Upper lobe of right lung (tissue), 1 donor: ENCODE measurements at regions not wholly inside any gene's neighbourhood (a gene's known extent, or its start where the extent isn't known, plus 50 kb on each side); places are given as distances from the start of the nearest gene placed in this dataset.

ENCODE experiments used
- ATAC-seq: fragments of 200-7000 bp; cut with Tn5 transposase; one replicate; pipeline ENCODE4 v1.9.1; 2020; ENCODE audit warnings: mild to moderate bottlenecking, moderate library complexity
- DNase-seq: peaks from one replicate; pipeline ENCODE4 v3.0.0-alpha.2; 2020
- H3K27ac ChIP-seq: fragments of 200-600 bp; one replicate; pipeline ENCODE4 v1.8.0; 2022
- H3K27me3 ChIP-seq: fragments of 200-600 bp; one replicate; pipeline ENCODE4 v1.8.0; 2022; ENCODE audit warnings: mild to moderate bottlenecking
- H3K36me3 ChIP-seq: fragments of 200-600 bp; one replicate; pipeline ENCODE4 v1.8.0; 2022
- H3K4me1 ChIP-seq: fragments of 200-600 bp; one replicate; pipeline ENCODE4 v1.8.0; 2022
- H3K4me3 ChIP-seq: fragments of 200-600 bp; one replicate; pipeline ENCODE4 v1.8.0; 2022; ENCODE audit warnings: mild to moderate bottlenecking
- H3K9me3 ChIP-seq: fragments of 200-600 bp; one replicate; pipeline ENCODE4 v1.8.0; 2022
- CTCF ChIP-seq: fragments of 200-600 bp; IDR thresholded peaks from one replicate; pipeline ENCODE4 v1.8.0; 2022; ENCODE audit warnings: antibody characterized with exemption
- intact Hi-C: fragments of 100-400 bp; cut with DNase I; formaldehyde crosslinking; loops from one replicate; pipeline ENCODE4 v1.11.0; 2022
- donor health status: DM: no; HTN: yes; CAD: no; lungs with severe emphysema.

GRCh38 chr2:48132271-48132625 is 182.2 kb upstream of the FOXN2 start:
- intact Hi-C loops = no loop called here
- Histone ChIP-seq H3K27ac (no peak overlapping the region), H3K27me3 (no peaks in the 10 kb centered on the region), H3K9me3 (no peaks in the 10 kb centered on the region), H3K4me1 (no peaks in the 10 kb centered on the region), H3K4me3 (no peak overlapping the region), H3K36me3 (no peaks in the 10 kb centered on the region)
- ATAC-seq (no peak), DNase-seq (no peak)
- TF ChIP-seq CTCF = no peak

GRCh38 chr2:48134704-48135103 is 179.8 kb upstream of the FOXN2 start:
- no peak for TF ChIP-seq CTCF
- H3K9me3 ChIP-seq = no peaks in the 10 kb centered on the region
- ATAC-seq (no peak), DNase-seq (no peak)
- no peaks in the 10 kb centered on the region for H3K27me3 ChIP-seq
- H3K27ac ChIP-seq = no peak overlapping the region
- H3K36me3 ChIP-seq = no peaks in the 10 kb centered on the region
- no peaks in the 10 kb centered on the region for H3K4me1 ChIP-seq
- H3K4me3 ChIP-seq = no peak overlapping the region
- intact Hi-C loops = no loop called here

- no peak for TF ChIP-seq CTCF
- H3K9me3 ChIP-seq = no peaks in the 10 kb centered on the region
- ATAC-seq (no peak), DNase-seq (no peak)
- no peaks in the 10 kb centered on the region for H3K27me3 ChIP-seq
- no peak overlapping the region for H3K4me3 ChIP-seq
- no peak overlapping the region for H3K27ac ChIP-seq
- H3K4me1 ChIP-seq = no peaks in the 10 kb centered on the region
- intact Hi-C loops = no loop called here
- H3K36me3 ChIP-seq = no peaks in the 10 kb centered on the region
Observed at GRCh38 chr2:48135797-48136196, 178.7 kb upstream of the FOXN2 start.

GRCh38 chr2:48137829-48138228 is 176.7 kb upstream of the FOXN2 start:
- Histone ChIP-seq H3K36me3 (no peaks in the 10 kb centered on the region), H3K4me3 (no peak overlapping the region), H3K9me3 (no peaks in the 10 kb centered on the region), H3K27ac (no peak overlapping the region), H3K4me1 (no peaks in the 10 kb centered on the region), H3K27me3 (no peaks in the 10 kb centered on the region)
- TF ChIP-seq CTCF = no peak
- ATAC-seq (no peak), DNase-seq (no peak)
- intact Hi-C loops = no loop called here

- Histone ChIP-seq H3K4me1 (no peaks in the 10 kb centered on the region), H3K27ac (no peak overlapping the region), H3K4me3 (no peak overlapping the region), H3K9me3 (no peaks in the 10 kb centered on the region), H3K36me3 (no peaks in the 10 kb centered on the region), H3K27me3 (no peaks in the 10 kb centered on the region)
- intact Hi-C loops = no loop called here
- no peak for TF ChIP-seq CTCF
- DNase-seq (no peak), ATAC-seq (peak; percentile 39)
Observed at GRCh38 chr2:48138898-48139297, 175.6 kb upstream of the FOXN2 start.

GRCh38 chr2:48140586-48140985 is 173.9 kb upstream of the FOXN2 start:
- Histone ChIP-seq H3K36me3 (no peaks in the 10 kb centered on the region), H3K4me1 (no peaks in the 10 kb centered on the region), H3K4me3 (no peak overlapping the region), H3K27me3 (no peaks in the 10 kb centered on the region), H3K9me3 (no peaks in the 10 kb centered on the region), H3K27ac (no peak overlapping the region)
- DNase-seq (no peak), ATAC-seq (no peak)
- intact Hi-C loops = no loop called here
- TF ChIP-seq CTCF = no peak
